ENCODE measurements at regions not wholly inside any gene's neighbourhood (a gene's known extent, or its start where the extent isn't known, plus 50 kb on each side); places are given as distances from the start of the nearest gene placed in this dataset.

DNA sequence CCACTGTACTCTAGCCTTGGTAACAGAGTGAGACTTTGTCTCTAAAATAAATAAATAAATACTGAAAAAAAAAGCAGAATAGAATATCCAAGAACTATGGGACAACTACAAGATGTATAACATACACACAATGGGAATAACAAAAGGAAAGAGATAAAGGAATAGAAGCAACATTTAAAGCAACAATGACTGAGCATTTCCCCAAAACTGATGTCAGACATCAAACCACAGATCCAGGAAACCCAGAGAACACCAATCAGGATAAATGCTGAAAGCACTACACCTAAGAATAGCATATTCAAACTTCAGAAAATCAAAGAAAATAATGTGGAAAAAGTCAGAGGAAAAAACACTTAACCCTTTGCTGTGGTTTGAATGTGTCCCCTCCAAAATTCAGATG lies 436.4 kb downstream of the ACTL7B start:
- H3K4me2 ChIP-seq: no peak overlapping the region
- no peak for DNase-seq (ENCODE audit: low spot score)
- H3K79me2 ChIP-seq: no peaks in the 10 kb centered on the region
- no peaks in the 10 kb centered on the region for H4K20me1 ChIP-seq (ENCODE audit: insufficient read depth, poor library complexity, severe bottlenecking)
- H3K27me3 ChIP-seq: no peaks in the 10 kb centered on the region
- H2AFZ ChIP-seq: no peak overlapping the region
- H3K4me1 ChIP-seq (ENCODE audit: insufficient read depth): no peaks in the 10 kb centered on the region
- H3K4me3 ChIP-seq: no peak overlapping the region
- H3K27ac ChIP-seq: no peak overlapping the region
- TF ChIP-seq, protein P1, sequence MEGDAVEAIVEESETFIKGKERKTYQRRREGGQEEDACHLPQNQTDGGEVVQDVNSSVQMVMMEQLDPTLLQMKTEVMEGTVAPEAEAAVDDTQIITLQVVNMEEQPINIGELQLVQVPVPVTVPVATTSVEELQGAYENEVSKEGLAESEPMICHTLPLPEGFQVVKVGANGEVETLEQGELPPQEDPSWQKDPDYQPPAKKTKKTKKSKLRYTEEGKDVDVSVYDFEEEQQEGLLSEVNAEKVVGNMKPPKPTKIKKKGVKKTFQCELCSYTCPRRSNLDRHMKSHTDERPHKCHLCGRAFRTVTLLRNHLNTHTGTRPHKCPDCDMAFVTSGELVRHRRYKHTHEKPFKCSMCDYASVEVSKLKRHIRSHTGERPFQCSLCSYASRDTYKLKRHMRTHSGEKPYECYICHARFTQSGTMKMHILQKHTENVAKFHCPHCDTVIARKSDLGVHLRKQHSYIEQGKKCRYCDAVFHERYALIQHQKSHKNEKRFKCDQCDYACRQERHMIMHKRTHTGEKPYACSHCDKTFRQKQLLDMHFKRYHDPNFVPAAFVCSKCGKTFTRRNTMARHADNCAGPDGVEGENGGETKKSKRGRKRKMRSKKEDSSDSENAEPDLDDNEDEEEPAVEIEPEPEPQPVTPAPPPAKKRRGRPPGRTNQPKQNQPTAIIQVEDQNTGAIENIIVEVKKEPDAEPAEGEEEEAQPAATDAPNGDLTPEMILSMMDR (IDR thresholded peaks at IDR 0.05; ENCODE audit: poor library complexity): no peak
- TF ChIP-seq EZH2 (IDR thresholded peaks at IDR 0.05; ENCODE audit: borderline replicate concordance) (no peak), EZH2phosphoT487 (IDR thresholded peaks at IDR 0.05; ENCODE audit: low read depth, severe bottlenecking, unreplicated experiment) (no peak)
- H3K9me3 ChIP-seq (ENCODE audit: low read depth): no peaks in the 10 kb centered on the region
- H3K9me2 ChIP-seq (replicated peaks; ENCODE audit: insufficient read depth): no peaks in the 10 kb centered on the region
- H3K36me3 ChIP-seq (replicated peaks; ENCODE audit: insufficient read depth, low read depth): no peaks in the 10 kb centered on the region

DNA sequence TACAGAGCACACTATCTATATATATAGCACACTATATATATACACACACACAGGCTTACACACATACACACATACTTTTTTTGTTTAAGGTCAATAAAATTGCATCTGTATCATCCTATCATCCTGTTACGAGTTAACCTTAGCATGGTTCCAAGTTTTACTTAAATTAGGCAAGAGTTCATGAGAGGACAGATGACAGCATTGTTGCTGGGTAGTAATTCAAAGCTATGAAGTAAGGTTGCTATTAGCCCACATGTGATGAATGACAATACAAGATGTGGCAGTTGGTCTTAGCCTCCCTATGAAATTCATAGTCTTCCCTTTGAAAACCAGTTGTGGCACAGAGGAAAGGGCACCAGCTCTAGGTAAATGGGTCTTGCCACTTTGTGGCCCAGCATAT lies 438.1 kb downstream of the ACTL7B start:
- Histone ChIP-seq H3K79me2 (no peaks in the 10 kb centered on the region), H3K27me3 (no peaks in the 10 kb centered on the region), H3K9me2 (replicated peaks; ENCODE audit: insufficient read depth) (no peaks in the 10 kb centered on the region), H2AFZ (no peak overlapping the region), H3K27ac (no peak overlapping the region), H3K9me3 (ENCODE audit: low read depth) (no peaks in the 10 kb centered on the region), H4K20me1 (ENCODE audit: insufficient read depth, poor library complexity, severe bottlenecking) (no peaks in the 10 kb centered on the region), H3K4me1 (ENCODE audit: insufficient read depth) (no peaks in the 10 kb centered on the region), H3K4me3 (no peak overlapping the region), H3K4me2 (no peak overlapping the region), H3K36me3 (replicated peaks; ENCODE audit: insufficient read depth, low read depth) (no peaks in the 10 kb centered on the region)
- TF ChIP-seq, protein P1 (IDR thresholded peaks at IDR 0.05; ENCODE audit: poor library complexity): no peak
- TF ChIP-seq EZH2phosphoT487 (IDR thresholded peaks at IDR 0.05; ENCODE audit: low read depth, severe bottlenecking, unreplicated experiment): no peak
- TF ChIP-seq EZH2 (IDR thresholded peaks at IDR 0.05; ENCODE audit: borderline replicate concordance): no peak
- WGBS (ENCODE audit: low lambda C conversion rate, missing lambda C conversion rate): 94% methylated on average over 1 of the region's 1 CpG
- DNase-seq (ENCODE audit: low spot score): no peak

DNA sequence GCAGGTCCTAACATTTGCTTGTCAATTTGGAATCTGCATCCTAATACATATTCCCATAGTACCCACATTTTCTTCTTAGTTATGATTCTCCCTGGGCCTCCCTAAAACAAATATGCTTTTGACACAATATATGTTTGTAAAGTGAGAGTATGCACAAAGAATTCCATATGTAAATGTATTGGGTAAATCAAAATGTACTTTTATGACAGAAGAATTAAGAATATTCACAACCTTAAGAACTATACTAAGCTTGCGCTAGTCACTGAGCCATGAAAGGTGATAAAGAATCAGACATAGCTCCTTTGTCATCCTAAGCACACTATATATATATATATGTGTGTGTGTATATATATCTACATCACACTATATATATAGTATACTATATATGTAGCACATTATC lies 438.5 kb downstream of the ACTL7B start:
- Histone ChIP-seq H3K4me2 (no peak overlapping the region), H2AFZ (no peak overlapping the region), H3K36me3 (replicated peaks; ENCODE audit: insufficient read depth, low read depth) (no peaks in the 10 kb centered on the region), H3K4me1 (ENCODE audit: insufficient read depth) (no peaks in the 10 kb centered on the region), H4K20me1 (ENCODE audit: insufficient read depth, poor library complexity, severe bottlenecking) (no peaks in the 10 kb centered on the region), H3K27me3 (no peaks in the 10 kb centered on the region), H3K79me2 (no peaks in the 10 kb centered on the region), H3K9me3 (ENCODE audit: low read depth) (no peaks in the 10 kb centered on the region), H3K27ac (no peak overlapping the region), H3K4me3 (no peak overlapping the region), H3K9me2 (replicated peaks; ENCODE audit: insufficient read depth) (no peaks in the 10 kb centered on the region)
- TF ChIP-seq, protein P1 (IDR thresholded peaks at IDR 0.05; ENCODE audit: poor library complexity): no peak
- no peak for TF ChIP-seq EZH2 (IDR thresholded peaks at IDR 0.05; ENCODE audit: borderline replicate concordance)
- TF ChIP-seq EZH2phosphoT487 (IDR thresholded peaks at IDR 0.05; ENCODE audit: low read depth, severe bottlenecking, unreplicated experiment): no peak
- DNase-seq (ENCODE audit: low spot score): no peak
- WGBS (ENCODE audit: low lambda C conversion rate, missing lambda C conversion rate): 96% methylated on average over 1 of the region's 1 CpG

DNA sequence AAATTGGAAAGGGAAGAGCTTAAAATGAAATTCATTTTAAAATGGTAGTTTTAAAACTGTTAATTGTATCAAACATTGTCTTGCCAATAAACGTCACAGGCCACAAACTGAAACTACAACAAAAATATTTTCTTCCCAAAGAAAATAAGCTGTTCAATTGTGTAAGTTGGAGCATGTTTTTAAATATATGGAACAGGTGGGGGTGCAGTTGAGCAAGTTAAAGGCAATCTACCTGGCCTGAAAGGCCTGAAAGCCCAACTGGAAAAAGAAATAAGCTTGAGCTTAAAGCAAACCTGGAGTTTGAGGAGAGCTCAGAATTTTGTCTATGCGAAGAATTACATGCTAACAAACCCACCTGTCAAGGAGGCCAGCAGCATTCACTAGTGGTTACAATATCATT lies 439.5 kb downstream of the ACTL7B start:
- peak; percentile 19 for DNase-seq (ENCODE audit: low spot score)
- no peaks in the 10 kb centered on the region for H3K27me3 ChIP-seq
- H2AFZ ChIP-seq: no peak overlapping the region
- no peaks in the 10 kb centered on the region for H3K36me3 ChIP-seq (replicated peaks; ENCODE audit: insufficient read depth, low read depth)
- WGBS (ENCODE audit: low lambda C conversion rate, missing lambda C conversion rate): 80% methylated on average over 2 of the region's 2 CpGs
- H4K20me1 ChIP-seq (ENCODE audit: insufficient read depth, poor library complexity, severe bottlenecking): no peaks in the 10 kb centered on the region
- no peak overlapping the region for H3K4me3 ChIP-seq
- no peaks in the 10 kb centered on the region for H3K9me3 ChIP-seq (ENCODE audit: low read depth)
- no peaks in the 10 kb centered on the region for H3K79me2 ChIP-seq
- H3K4me1 ChIP-seq (ENCODE audit: insufficient read depth): no peaks in the 10 kb centered on the region
- H3K27ac ChIP-seq: no peak overlapping the region
- H3K9me2 ChIP-seq (replicated peaks; ENCODE audit: insufficient read depth): no peaks in the 10 kb centered on the region
- TF ChIP-seq, protein P1 (IDR thresholded peaks at IDR 0.05; ENCODE audit: poor library complexity): no peak
- TF ChIP-seq EZH2phosphoT487 (IDR thresholded peaks at IDR 0.05; ENCODE audit: low read depth, severe bottlenecking, unreplicated experiment) (no peak), EZH2 (IDR thresholded peaks at IDR 0.05; ENCODE audit: borderline replicate concordance) (no peak)
- no peak overlapping the region for H3K4me2 ChIP-seq
